ENCODE measurements at regions not wholly inside any gene's neighbourhood (a gene's known extent, or its start where the extent isn't known, plus 50 kb on each side); places are given as distances from the start of the nearest gene placed in this dataset.

DNA sequence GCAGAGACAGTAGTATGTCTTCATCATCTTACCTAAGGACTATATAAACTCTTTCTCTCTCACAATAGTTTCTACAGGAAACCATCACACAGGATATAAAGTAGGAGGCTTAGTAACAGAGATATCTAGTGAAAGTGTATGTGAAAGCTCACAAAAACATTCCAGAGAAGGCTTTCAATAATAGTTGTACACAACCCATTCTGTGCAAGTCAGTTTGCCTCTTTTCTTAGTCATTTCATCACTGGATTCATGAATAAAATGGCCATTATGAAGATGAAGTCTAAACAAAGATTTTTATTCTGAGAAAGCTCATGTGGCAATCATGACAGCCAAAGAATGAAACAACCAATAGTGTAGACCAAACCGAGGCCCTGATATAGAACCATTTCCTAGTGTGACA is 178.8 kb downstream of the GNAT3 start:
- Mint-ChIP-seq H3K27ac (no peak overlapping the region), H3K27me3 (ENCODE audit: insufficient read depth, low read depth, poor library complexity) (no peaks in the 10 kb centered on the region), H3K36me3 (ENCODE audit: low read depth) (no peaks in the 10 kb centered on the region), H3K4me3 (no peak overlapping the region), H3K4me1 (no peaks in the 10 kb centered on the region; the same call in 2 of the 3 replicates), H3K9me3 (peaks cover 3% of the 10 kb centered on the region; the same call in 2 of the 3 replicates)
- H3K4me1 ChIP-seq (ENCODE audit: insufficient read depth): no peaks in the 10 kb centered on the region
- no peak for DNase-seq (ENCODE audit: low spot score)
- no peaks in the 10 kb centered on the region for H3K9me2 ChIP-seq (ENCODE audit: insufficient read depth)
- H3K27ac ChIP-seq (ENCODE audit: low read depth): no peak overlapping the region
- TF ChIP-seq ZNF114 (CRISPR knock-in tag; IDR thresholded peaks at IDR 0.05): no peak
- TF ChIP-seq EZH2 (IDR thresholded peaks at IDR 0.05; ENCODE audit: low read depth, unreplicated experiment): no peak
- TF ChIP-seq, protein P1, sequence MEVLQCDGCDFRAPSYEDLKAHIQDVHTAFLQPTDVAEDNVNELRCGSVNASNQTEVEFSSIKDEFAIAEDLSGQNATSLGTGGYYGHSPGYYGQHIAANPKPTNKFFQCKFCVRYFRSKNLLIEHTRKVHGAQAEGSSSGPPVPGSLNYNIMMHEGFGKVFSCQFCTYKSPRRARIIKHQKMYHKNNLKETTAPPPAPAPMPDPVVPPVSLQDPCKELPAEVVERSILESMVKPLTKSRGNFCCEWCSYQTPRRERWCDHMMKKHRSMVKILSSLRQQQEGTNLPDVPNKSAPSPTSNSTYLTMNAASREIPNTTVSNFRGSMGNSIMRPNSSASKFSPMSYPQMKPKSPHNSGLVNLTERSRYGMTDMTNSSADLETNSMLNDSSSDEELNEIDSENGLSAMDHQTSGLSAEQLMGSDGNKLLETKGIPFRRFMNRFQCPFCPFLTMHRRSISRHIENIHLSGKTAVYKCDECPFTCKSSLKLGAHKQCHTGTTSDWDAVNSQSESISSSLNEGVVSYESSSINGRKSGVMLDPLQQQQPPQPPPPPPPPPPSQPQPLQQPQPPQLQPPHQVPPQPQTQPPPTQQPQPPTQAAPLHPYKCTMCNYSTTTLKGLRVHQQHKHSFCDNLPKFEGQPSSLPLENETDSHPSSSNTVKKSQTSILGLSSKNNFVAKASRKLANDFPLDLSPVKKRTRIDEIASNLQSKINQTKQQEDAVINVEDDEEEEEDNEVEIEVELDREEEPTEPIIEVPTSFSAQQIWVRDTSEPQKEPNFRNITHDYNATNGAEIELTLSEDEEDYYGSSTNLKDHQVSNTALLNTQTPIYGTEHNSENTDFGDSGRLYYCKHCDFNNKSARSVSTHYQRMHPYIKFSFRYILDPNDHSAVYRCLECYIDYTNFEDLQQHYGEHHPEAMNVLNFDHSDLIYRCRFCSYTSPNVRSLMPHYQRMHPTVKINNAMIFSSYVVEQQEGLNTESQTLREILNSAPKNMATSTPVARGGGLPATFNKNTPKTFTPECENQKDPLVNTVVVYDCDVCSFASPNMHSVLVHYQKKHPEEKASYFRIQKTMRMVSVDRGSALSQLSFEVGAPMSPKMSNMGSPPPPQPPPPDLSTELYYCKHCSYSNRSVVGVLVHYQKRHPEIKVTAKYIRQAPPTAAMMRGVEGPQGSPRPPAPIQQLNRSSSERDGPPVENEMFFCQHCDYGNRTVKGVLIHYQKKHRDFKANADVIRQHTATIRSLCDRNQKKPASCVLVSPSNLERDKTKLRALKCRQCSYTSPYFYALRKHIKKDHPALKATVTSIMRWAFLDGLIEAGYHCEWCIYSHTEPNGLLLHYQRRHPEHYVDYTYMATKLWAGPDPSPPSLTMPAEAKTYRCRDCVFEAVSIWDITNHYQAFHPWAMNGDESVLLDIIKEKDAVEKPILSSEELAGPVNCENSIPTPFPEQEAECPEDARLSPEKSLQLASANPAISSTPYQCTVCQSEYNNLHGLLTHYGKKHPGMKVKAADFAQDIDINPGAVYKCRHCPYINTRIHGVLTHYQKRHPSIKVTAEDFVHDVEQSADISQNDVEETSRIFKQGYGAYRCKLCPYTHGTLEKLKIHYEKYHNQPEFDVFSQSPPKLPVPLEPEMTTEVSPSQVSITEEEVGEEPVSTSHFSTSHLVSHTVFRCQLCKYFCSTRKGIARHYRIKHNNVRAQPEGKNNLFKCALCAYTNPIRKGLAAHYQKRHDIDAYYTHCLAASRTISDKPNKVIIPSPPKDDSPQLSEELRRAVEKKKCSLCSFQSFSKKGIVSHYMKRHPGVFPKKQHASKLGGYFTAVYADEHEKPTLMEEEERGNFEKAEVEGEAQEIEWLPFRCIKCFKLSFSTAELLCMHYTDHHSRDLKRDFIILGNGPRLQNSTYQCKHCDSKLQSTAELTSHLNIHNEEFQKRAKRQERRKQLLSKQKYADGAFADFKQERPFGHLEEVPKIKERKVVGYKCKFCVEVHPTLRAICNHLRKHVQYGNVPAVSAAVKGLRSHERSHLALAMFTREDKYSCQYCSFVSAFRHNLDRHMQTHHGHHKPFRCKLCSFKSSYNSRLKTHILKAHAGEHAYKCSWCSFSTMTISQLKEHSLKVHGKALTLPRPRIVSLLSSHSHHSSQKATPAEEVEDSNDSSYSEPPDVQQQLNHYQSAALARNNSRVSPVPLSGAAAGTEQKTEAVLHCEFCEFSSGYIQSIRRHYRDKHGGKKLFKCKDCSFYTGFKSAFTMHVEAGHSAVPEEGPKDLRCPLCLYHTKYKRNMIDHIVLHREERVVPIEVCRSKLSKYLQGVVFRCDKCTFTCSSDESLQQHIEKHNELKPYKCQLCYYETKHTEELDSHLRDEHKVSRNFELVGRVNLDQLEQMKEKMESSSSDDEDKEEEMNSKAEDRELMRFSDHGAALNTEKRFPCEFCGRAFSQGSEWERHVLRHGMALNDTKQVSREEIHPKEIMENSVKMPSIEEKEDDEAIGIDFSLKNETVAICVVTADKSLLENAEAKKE (CRISPR knock-in tag; IDR thresholded peaks at IDR 0.05): no peak
- TF ChIP-seq, protein P2, sequence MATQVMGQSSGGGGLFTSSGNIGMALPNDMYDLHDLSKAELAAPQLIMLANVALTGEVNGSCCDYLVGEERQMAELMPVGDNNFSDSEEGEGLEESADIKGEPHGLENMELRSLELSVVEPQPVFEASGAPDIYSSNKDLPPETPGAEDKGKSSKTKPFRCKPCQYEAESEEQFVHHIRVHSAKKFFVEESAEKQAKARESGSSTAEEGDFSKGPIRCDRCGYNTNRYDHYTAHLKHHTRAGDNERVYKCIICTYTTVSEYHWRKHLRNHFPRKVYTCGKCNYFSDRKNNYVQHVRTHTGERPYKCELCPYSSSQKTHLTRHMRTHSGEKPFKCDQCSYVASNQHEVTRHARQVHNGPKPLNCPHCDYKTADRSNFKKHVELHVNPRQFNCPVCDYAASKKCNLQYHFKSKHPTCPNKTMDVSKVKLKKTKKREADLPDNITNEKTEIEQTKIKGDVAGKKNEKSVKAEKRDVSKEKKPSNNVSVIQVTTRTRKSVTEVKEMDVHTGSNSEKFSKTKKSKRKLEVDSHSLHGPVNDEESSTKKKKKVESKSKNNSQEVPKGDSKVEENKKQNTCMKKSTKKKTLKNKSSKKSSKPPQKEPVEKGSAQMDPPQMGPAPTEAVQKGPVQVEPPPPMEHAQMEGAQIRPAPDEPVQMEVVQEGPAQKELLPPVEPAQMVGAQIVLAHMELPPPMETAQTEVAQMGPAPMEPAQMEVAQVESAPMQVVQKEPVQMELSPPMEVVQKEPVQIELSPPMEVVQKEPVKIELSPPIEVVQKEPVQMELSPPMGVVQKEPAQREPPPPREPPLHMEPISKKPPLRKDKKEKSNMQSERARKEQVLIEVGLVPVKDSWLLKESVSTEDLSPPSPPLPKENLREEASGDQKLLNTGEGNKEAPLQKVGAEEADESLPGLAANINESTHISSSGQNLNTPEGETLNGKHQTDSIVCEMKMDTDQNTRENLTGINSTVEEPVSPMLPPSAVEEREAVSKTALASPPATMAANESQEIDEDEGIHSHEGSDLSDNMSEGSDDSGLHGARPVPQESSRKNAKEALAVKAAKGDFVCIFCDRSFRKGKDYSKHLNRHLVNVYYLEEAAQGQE (IDR thresholded peaks at IDR 0.05; ENCODE audit: unreplicated experiment): no peak
- TF ChIP-seq, protein P3, sequence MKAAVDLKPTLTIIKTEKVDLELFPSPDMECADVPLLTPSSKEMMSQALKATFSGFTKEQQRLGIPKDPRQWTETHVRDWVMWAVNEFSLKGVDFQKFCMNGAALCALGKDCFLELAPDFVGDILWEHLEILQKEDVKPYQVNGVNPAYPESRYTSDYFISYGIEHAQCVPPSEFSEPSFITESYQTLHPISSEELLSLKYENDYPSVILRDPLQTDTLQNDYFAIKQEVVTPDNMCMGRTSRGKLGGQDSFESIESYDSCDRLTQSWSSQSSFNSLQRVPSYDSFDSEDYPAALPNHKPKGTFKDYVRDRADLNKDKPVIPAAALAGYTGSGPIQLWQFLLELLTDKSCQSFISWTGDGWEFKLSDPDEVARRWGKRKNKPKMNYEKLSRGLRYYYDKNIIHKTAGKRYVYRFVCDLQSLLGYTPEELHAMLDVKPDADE (IDR thresholded peaks at IDR 0.05): no peak
- no peak for TF ChIP-seq POLR2AphosphoS5 (IDR thresholded peaks at IDR 0.05; ENCODE audit: low read depth)
- TF ChIP-seq EZH2phosphoT487 (IDR thresholded peaks at IDR 0.05; ENCODE audit: unreplicated experiment): no peak
- TF ChIP-seq JUNB (IDR thresholded peaks at IDR 0.05; ENCODE audit: unreplicated experiment): no peak
- TF ChIP-seq CREB1 (CRISPR knock-in tag; IDR thresholded peaks at IDR 0.05; ENCODE audit: low read depth): no peak
- TF ChIP-seq STAT1 (IDR thresholded peaks at IDR 0.05; ENCODE audit: unreplicated experiment): no peak
- TF ChIP-seq NANOG (IDR thresholded peaks at IDR 0.05; ENCODE audit: borderline replicate concordance): no peak
- TF ChIP-seq ZNF331 (CRISPR knock-in tag; IDR thresholded peaks at IDR 0.05; ENCODE audit: low read depth): no peak
- TF ChIP-seq, protein P4, sequence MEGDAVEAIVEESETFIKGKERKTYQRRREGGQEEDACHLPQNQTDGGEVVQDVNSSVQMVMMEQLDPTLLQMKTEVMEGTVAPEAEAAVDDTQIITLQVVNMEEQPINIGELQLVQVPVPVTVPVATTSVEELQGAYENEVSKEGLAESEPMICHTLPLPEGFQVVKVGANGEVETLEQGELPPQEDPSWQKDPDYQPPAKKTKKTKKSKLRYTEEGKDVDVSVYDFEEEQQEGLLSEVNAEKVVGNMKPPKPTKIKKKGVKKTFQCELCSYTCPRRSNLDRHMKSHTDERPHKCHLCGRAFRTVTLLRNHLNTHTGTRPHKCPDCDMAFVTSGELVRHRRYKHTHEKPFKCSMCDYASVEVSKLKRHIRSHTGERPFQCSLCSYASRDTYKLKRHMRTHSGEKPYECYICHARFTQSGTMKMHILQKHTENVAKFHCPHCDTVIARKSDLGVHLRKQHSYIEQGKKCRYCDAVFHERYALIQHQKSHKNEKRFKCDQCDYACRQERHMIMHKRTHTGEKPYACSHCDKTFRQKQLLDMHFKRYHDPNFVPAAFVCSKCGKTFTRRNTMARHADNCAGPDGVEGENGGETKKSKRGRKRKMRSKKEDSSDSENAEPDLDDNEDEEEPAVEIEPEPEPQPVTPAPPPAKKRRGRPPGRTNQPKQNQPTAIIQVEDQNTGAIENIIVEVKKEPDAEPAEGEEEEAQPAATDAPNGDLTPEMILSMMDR (conservative IDR thresholded peaks at IDR 0.05; ENCODE audit: low read depth in 2 of 2): no peak
- no peaks in the 10 kb centered on the region for H4K20me1 ChIP-seq (replicated peaks; ENCODE audit: insufficient read depth)
- H3K4me3 ChIP-seq: no peak overlapping the region
- H3K4me2 ChIP-seq: no peak overlapping the region
- no peaks in the 10 kb centered on the region for H3K79me2 ChIP-seq (replicated peaks; ENCODE audit: insufficient read depth)
- H3F3A ChIP-seq (replicated peaks; ENCODE audit: low read depth): no peaks in the 10 kb centered on the region
- H3K36me3 ChIP-seq (ENCODE audit: insufficient read depth): no peaks in the 10 kb centered on the region
- no peaks in the 10 kb centered on the region for H3K27me3 ChIP-seq (ENCODE audit: insufficient read depth)
- no peak overlapping the region for H2AFZ ChIP-seq
- no peak for ATAC-seq

Data from GM23338 (cell line).